ENCODE measurements at regions not wholly inside any gene's neighbourhood (a gene's known extent, or its start where the extent isn't known, plus 50 kb on each side); places are given as distances from the start of the nearest gene placed in this dataset.

GRCh38 chr9:129247285-129248153, 69.5 kb upstream of the IER5L start:
- no peaks in the 10 kb centered on the region for H4K20me1 ChIP-seq (ENCODE audit: insufficient read depth)
- WGBS (ENCODE audit: low lambda C conversion rate): 88% methylated on average over 11 of the region's 13 CpGs
- no peaks in the 10 kb centered on the region for H3K9me2 ChIP-seq
- H3K27me3 ChIP-seq (ENCODE audit: insufficient read depth): no peaks in the 10 kb centered on the region
- no peaks in the 10 kb centered on the region for H3K36me3 ChIP-seq (replicated peaks in 1 of 2; ENCODE audit: control insufficient read depth in 1 of 2, insufficient read depth in 2 of 2, low read length in 1 of 2)
- TF ChIP-seq FOSL2 (IDR thresholded peaks at IDR 0.05; ENCODE audit: borderline replicate concordance, low read depth) (no peak), GABPA (IDR thresholded peaks at IDR 0.05; ENCODE audit: low read depth) (no peak), NFIC (IDR thresholded peaks at IDR 0.05; ENCODE audit: borderline replicate concordance) (no peak), MEF2A (IDR thresholded peaks at IDR 0.05; ENCODE audit: borderline replicate concordance, low read depth) (no peak), SMC3 (IDR thresholded peaks at IDR 0.05; ENCODE audit: low read depth, low read length) (no peak)
- no peak overlapping the region for H3K9ac ChIP-seq
- no peaks in the 10 kb centered on the region for H3K4me1 ChIP-seq (ENCODE audit: control insufficient read depth in 1 of 2, insufficient read depth in 2 of 2, low read depth in 1 of 2, low read length in 1 of 2)
- no peaks in the 10 kb centered on the region for H3F3A ChIP-seq (replicated peaks; ENCODE audit: insufficient read depth)
- no peaks in the 10 kb centered on the region for H3K9me3 ChIP-seq
- no peak for DNase-seq
- H3K79me2 ChIP-seq (ENCODE audit: insufficient read depth): no peaks in the 10 kb centered on the region
- H3K4me3 ChIP-seq (ENCODE audit: low read depth in 2 of 2, low read length in 1 of 2): no peak overlapping the region
- H3K27ac ChIP-seq (ENCODE audit: low read depth in 2 of 2, low read length in 1 of 2): no peak overlapping the region
- H3K4me2 ChIP-seq: no peak overlapping the region
- no peak overlapping the region for H2AFZ ChIP-seq (ENCODE audit: low read depth)
- ChIA-PET POLR2A (no interaction called here), CTCF (no interaction called here)

- Histone ChIP-seq H3K4me1 (ENCODE audit: control insufficient read depth in 1 of 2, insufficient read depth in 2 of 2, low read depth in 1 of 2, low read length in 1 of 2) (no peaks in the 10 kb centered on the region), H3K27me3 (ENCODE audit: insufficient read depth) (no peaks in the 10 kb centered on the region), H3K4me3 (ENCODE audit: low read depth in 2 of 2, low read length in 1 of 2) (no peak overlapping the region), H3K27ac (ENCODE audit: low read depth in 2 of 2, low read length in 1 of 2) (no peak overlapping the region), H3K9me3 (no peaks in the 10 kb centered on the region), H3K9ac (no peak overlapping the region), H2AFZ (ENCODE audit: low read depth) (peak overlapping the region; percentile 70), H3K9me2 (no peaks in the 10 kb centered on the region), H3K79me2 (ENCODE audit: insufficient read depth) (no peaks in the 10 kb centered on the region), H3K36me3 (replicated peaks in 1 of 2; ENCODE audit: control insufficient read depth in 1 of 2, insufficient read depth in 2 of 2, low read length in 1 of 2) (no peaks in the 10 kb centered on the region), H3K4me2 (no peak overlapping the region), H3F3A (replicated peaks; ENCODE audit: insufficient read depth) (no peaks in the 10 kb centered on the region), H4K20me1 (ENCODE audit: insufficient read depth) (no peaks in the 10 kb centered on the region)
- 54% methylated on average over 13 of the region's 15 CpGs for WGBS (ENCODE audit: low lambda C conversion rate)
- TF ChIP-seq YY1 (IDR thresholded peaks at IDR 0.05; ENCODE audit: low read depth) (no peak), MEF2A (IDR thresholded peaks at IDR 0.05; ENCODE audit: borderline replicate concordance, low read depth) (no peak), GABPA (IDR thresholded peaks at IDR 0.05; ENCODE audit: low read depth) (no peak), TCF12 (IDR thresholded peaks at IDR 0.05) (no peak), IRF3 (IDR thresholded peaks at IDR 0.05; ENCODE audit: low read depth, low read length) (no peak)
- TF ChIP-seq, protein P1, sequence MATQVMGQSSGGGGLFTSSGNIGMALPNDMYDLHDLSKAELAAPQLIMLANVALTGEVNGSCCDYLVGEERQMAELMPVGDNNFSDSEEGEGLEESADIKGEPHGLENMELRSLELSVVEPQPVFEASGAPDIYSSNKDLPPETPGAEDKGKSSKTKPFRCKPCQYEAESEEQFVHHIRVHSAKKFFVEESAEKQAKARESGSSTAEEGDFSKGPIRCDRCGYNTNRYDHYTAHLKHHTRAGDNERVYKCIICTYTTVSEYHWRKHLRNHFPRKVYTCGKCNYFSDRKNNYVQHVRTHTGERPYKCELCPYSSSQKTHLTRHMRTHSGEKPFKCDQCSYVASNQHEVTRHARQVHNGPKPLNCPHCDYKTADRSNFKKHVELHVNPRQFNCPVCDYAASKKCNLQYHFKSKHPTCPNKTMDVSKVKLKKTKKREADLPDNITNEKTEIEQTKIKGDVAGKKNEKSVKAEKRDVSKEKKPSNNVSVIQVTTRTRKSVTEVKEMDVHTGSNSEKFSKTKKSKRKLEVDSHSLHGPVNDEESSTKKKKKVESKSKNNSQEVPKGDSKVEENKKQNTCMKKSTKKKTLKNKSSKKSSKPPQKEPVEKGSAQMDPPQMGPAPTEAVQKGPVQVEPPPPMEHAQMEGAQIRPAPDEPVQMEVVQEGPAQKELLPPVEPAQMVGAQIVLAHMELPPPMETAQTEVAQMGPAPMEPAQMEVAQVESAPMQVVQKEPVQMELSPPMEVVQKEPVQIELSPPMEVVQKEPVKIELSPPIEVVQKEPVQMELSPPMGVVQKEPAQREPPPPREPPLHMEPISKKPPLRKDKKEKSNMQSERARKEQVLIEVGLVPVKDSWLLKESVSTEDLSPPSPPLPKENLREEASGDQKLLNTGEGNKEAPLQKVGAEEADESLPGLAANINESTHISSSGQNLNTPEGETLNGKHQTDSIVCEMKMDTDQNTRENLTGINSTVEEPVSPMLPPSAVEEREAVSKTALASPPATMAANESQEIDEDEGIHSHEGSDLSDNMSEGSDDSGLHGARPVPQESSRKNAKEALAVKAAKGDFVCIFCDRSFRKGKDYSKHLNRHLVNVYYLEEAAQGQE (IDR thresholded peaks at IDR 0.05; ENCODE audit: low read depth, low read length): no peak
- TF ChIP-seq, protein P2, sequence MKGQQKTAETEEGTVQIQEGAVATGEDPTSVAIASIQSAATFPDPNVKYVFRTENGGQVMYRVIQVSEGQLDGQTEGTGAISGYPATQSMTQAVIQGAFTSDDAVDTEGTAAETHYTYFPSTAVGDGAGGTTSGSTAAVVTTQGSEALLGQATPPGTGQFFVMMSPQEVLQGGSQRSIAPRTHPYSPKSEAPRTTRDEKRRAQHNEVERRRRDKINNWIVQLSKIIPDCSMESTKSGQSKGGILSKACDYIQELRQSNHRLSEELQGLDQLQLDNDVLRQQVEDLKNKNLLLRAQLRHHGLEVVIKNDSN (IDR thresholded peaks at IDR 0.05; ENCODE audit: borderline replicate concordance, low read depth): no peak
- DNase-seq: no peak
- POLR2A ChIA-PET: no interaction called here
- CTCF ChIA-PET: no interaction called here
Measured at GRCh38 chr9:129245276-129245675, 67.2 kb upstream of the IER5L start.
